K562 (cell line): ENCODE measurements at regions not wholly inside any gene's neighbourhood (a gene's known extent, or its start where the extent isn't known, plus 50 kb on each side); places are given as distances from the start of the nearest gene placed in this dataset.

Source experiments
- CTCFL ChIP-seq: IDR thresholded peaks from 2 replicates; pipeline ENCODE4 v1.6.1; 2011; ENCODE audit warnings: borderline replicate concordance, low read depth, mild to moderate bottlenecking, moderate library complexity, low read length; ENCODE audit not compliant: insufficient read depth, poor library complexity, severe bottlenecking
- DDX20 ChIP-seq: fragments of 450-650 bp; IDR thresholded peaks from 2 replicates; pipeline ENCODE4 v1.6.1; 2016; ENCODE audit warnings: missing genetic modification characterization, low read depth, mild to moderate bottlenecking, missing compliant biosample characterization, moderate library complexity
- DIDO1 ChIP-seq: fragments of 450-650 bp; IDR thresholded peaks from 2 replicates; pipeline ENCODE4 v1.6.1; 2016; ENCODE audit warnings: low read depth, missing biosample characterization, missing genetic modification characterization
- ELK3 ChIP-seq: fragments of 450-650 bp; formaldehyde crosslinking; IDR thresholded peaks from 2 replicates; pipeline ENCODE4 v1.4.0; 2020; ENCODE audit warnings: mild to moderate bottlenecking
- ETV1 ChIP-seq: fragments of 450-650 bp; conservative IDR thresholded peaks from 2 replicates; pipeline ENCODE4 v1.6.1; 2016; ENCODE audit warnings: missing genetic modification characterization, control low read depth, low read depth, missing compliant biosample characterization
- ETV6 ChIP-seq, 3 experiments: fragments of 150-350 bp in 1 of 3; sonication (generic) in 1 of 3; formaldehyde crosslinking in 1 of 3; IDR thresholded peaks; 2 replicates each; pipeline versions ENCODE4 v1.6.1 to v1.8.0; 2014 to 2022; ENCODE audit warnings: borderline replicate concordance in 2 of 3, low read depth in 2 of 3, antibody characterized with exemption in 1 of 3, low read length in 1 of 3, mild to moderate bottlenecking in 1 of 3, missing genetic modification reagents in 1 of 3
- IRF9 ChIP-seq: fragments of 450-650 bp; IDR thresholded peaks from 2 replicates; pipeline ENCODE4 v1.6.1; 2016; ENCODE audit warnings: missing biosample characterization, missing genetic modification characterization
- NR2C1 ChIP-seq, 2 experiments: fragments of 450-650 bp; IDR thresholded peaks; 2 replicates each; pipeline ENCODE4 v1.6.1; 2017; ENCODE audit warnings: mild to moderate bottlenecking in 2 of 2, antibody characterized with exemption in 1 of 2, inconsistent platforms in 1 of 2, missing compliant biosample characterization in 1 of 2, missing genetic modification characterization in 1 of 2
- PYGO2 ChIP-seq: fragments of 450-650 bp; IDR thresholded peaks from 2 replicates; pipeline ENCODE4 v1.6.1; 2016; ENCODE audit warnings: mild to moderate bottlenecking, missing genetic modification characterization, moderate library complexity, missing compliant biosample characterization
- RFX1 ChIP-seq: fragments of 450-650 bp; IDR thresholded peaks from 2 replicates; pipeline ENCODE4 v1.6.1; 2016; ENCODE audit warnings: mild to moderate bottlenecking, moderate library complexity
- TOE1 ChIP-seq, 2 experiments: fragments of 450-650 bp in 1 of 2; sonication (generic) in 1 of 2; formaldehyde crosslinking in 1 of 2; IDR thresholded peaks; 2 replicates each; pipeline versions ENCODE4 v1.7.1 to v1.8.0; 2016 to 2022; ENCODE audit warnings: borderline replicate concordance in 2 of 2, mild to moderate bottlenecking in 2 of 2, antibody characterized with exemption in 1 of 2, inconsistent platforms in 1 of 2, low read depth in 1 of 2, missing genetic modification reagents in 1 of 2, moderate library complexity in 1 of 2
- ZNF655 ChIP-seq: fragments of 250-450 bp; sonication (Bioruptor Pico); IDR thresholded peaks from 2 replicates; pipeline ENCODE4 v1.5.0; 2021

GRCh38 chr7:106460792-106461254, 176.0 kb upstream of the NAMPT start (continued):
- TF ChIP-seq ELK3 = no peak
- TF ChIP-seq TOE1 (IDR thresholded peaks at IDR 0.05; ENCODE audit: borderline replicate concordance) = no peak
- no peak for TF ChIP-seq TOE1 (CRISPR knock-in tag; IDR thresholded peaks at IDR 0.05; ENCODE audit: borderline replicate concordance, low read depth)
- peak; percentile 76 for TF ChIP-seq RFX1
- TF ChIP-seq NR2C1 (IDR thresholded peaks at IDR 0.05) = no peak
- peak; percentile 75 for TF ChIP-seq NR2C1 (tag; IDR thresholded peaks at IDR 0.05)
- TF ChIP-seq ZNF655 (CRISPR knock-in tag) = no peak
- no peak for TF ChIP-seq ETV6 (IDR thresholded peaks at IDR 0.05; ENCODE audit: borderline replicate concordance in 1 of 2, low read depth in 2 of 2, low read length in 1 of 2)
- TF ChIP-seq ETV6 (CRISPR knock-in tag; IDR thresholded peaks at IDR 0.05; ENCODE audit: borderline replicate concordance) = no peak
- TF ChIP-seq IRF9 (tag) = peak; percentile 63; the same call in 1 of the 2 replicates
- 0 out of 2 replicates have a peak, but pooled peaks have one; percentile 35 for TF ChIP-seq DIDO1 (tag)
- 0 out of 2 replicates have a peak, but pooled peaks have one; percentile 23 for TF ChIP-seq ETV1 (tag)
- TF ChIP-seq DDX20 (tag) = peak; percentile 68; the same call in 1 of the 2 replicates
- no peak for TF ChIP-seq CTCFL
- TF ChIP-seq PYGO2 (tag) = peak; percentile 82
- TF ChIP-seq, all 486 proteins: peak for 14
